IPS-NIHi11 (cell line): ENCODE measurements at regions not wholly inside any gene's neighbourhood (a gene's known extent, or its start where the extent isn't known, plus 50 kb on each side); places are given as distances from the start of the nearest gene placed in this dataset.

Source experiments
- DNase-seq: peaks from one replicate; pipeline ENCODE4 v3.0.0; 2012; ENCODE audit warnings: mixed read lengths, low spot score

DNA sequence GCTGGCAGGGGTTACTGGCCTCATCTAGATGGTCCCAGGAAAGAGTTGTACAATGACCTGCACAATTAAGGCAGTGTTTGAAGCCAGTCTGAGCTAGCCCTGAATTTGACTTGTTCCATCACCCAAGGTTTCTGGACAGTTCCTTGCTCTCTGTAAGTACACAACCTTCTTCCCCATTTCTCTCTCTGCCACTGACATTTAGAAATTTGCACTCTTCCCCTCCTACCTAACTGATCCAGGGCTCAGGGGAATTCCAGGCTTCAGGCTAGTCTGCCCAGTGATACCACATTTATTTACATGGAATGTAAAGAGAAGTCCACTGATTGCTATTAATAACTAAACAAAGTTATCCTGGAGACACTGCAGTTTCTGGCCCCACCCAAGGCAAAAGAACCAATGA is 139.0 kb upstream of the GPR26 start:
- no peak for DNase-seq

DNA sequence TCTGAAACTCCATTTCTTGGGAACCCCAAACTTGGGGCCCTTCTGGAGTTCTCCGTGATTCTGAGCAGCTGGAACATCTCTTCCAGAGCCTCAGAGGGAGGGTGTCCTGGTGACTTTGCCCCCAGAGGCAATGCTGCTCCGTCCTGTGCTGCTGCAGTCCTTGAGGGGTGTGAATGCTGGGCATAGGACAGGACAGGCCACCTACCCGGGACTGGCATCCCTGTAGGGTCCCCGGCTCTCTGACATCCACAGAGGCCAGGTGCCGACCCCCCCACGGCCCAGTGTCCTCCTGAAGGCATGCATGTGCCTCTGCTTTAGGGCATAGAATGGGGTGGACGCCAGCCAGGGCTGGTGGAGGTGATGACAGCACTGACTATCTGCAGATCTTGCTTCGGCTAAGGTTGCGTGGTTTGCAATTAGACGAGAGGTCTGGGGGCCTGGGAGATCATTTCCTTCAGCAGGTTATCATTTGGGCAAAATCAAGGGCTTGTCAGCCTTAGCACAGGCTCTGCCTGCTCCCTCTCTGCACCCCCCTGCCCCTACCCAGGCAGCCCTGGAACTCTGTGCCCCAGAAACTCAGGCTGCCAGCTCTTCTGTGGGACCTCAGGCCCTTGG is 136.9 kb upstream of the GPR26 start:
- DNase-seq, result no peak

DNA sequence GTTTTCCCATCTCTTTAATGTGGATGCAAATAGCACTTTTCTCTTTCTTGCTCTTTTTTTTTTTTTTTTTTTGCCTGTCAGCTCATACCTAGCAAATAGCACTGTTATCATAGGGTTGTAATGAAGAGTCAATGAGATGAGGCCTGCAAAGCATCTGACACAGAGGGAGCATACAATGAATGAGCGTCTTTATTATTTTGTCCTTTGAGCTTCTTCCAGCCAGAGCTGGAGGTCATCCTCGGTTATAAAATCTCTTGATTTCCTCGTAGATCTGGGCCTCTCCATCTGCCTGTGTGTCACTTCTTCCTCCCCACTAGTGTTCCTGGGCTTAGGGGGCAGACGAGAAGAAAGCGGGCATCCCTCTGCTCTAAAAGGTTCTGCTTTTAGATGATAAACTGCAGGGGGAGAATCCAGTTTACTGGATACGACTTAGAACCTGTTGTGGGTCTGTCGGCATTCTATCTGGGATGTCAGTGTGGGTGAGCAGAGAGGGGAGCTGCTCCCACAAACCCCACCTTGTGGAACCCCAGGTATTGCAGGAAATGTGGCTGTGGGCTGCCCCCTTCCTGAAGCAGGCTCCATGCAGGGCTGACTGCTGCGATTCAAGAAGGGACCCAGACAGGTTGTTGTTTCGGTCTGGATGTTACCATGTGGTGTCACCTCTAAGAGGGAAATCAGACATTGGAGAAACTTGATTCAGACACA is 135.8 kb upstream of the GPR26 start:
- DNase-seq, result peak; percentile 42

DNA sequence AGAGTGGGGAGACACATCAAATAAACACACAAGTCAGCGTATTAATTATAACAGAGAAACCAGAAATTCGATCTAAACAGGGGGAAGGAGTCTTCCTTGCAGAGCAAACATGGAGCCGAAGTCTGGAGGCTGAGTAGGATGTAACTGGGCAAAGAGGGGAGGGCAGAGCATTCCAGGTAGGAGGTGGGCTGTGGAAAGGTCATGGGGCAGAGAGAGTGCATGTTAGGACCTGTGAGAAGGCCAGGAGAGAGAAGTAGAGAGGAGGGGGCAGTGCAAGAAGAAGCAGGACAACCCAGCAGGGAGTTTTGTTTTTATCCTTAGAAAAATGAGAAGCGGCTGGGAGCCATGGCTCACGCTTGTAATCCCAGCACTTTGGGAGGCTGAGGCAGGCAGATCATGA is 130.8 kb upstream of the GPR26 start:
- no peak for DNase-seq

DNA sequence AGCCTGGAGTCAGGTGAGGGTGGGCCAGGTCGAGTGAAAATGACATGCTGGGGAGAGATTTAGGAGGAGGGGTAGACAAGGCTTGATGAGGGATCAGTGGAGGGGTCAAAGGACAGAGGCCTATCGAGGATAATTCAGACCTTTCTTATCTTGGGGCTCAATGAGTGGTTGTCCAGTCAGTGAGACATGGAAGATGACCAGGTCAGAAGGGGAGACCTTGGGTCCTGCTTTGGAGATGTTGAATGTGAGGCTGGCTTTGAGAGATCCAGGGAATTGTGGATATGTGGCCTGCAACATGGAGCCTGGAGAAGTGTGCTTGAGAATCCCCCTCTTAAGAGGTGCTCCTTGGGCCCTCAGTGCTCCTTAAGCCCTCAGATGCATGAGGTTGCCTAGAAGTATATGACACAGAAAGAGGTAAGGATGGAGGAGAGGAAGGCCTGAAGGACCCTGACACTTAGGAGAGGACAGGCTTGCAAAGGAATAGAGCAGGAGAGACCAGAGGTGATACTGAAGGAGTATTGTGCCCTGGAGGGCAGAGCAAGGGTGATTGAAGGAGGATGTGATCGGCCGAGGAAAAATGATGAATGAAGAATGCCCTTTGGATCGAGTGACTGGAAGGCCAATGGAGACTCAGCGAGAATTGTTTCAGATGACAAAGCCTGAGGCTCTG is 129.8 kb upstream of the GPR26 start:
- no peak for DNase-seq

DNA sequence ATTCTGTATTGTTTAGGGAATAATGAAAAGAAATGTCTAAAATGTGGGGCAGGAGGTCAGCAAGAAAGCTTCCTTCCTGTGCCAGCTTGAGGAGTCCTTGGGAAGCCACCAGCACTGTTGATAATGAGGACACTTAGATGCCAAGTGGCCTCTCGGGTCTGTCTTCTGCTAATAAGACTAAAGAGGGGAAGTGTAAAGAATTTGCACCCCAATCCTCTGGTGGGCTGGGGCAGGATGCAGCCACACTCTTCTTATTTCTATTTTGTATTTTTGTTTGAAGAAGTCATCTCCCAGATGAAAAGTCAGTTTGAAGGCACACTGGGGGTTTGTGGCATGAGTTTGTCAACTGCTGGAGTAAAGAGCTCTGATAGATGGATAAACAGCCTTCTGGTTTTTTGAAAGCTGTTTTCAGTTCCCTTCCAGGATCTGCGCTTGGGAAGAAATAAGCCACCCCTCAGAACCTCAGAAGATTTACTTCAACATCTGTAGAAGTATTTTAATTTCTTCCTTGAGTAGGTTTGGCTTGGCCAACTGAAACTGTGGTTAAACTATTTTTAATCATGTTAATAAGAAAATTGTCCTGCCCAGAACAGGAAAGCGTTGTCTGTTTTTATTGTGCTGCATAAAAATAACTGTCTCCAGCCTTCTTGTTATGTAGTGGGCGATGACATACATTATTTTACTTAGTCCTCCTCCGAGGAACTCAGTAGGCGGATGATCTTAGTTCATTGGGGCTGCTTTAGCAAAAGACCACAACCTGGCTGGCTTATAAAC is 128.8 kb upstream of the GPR26 start:
- DNase-seq, result no peak

DNA sequence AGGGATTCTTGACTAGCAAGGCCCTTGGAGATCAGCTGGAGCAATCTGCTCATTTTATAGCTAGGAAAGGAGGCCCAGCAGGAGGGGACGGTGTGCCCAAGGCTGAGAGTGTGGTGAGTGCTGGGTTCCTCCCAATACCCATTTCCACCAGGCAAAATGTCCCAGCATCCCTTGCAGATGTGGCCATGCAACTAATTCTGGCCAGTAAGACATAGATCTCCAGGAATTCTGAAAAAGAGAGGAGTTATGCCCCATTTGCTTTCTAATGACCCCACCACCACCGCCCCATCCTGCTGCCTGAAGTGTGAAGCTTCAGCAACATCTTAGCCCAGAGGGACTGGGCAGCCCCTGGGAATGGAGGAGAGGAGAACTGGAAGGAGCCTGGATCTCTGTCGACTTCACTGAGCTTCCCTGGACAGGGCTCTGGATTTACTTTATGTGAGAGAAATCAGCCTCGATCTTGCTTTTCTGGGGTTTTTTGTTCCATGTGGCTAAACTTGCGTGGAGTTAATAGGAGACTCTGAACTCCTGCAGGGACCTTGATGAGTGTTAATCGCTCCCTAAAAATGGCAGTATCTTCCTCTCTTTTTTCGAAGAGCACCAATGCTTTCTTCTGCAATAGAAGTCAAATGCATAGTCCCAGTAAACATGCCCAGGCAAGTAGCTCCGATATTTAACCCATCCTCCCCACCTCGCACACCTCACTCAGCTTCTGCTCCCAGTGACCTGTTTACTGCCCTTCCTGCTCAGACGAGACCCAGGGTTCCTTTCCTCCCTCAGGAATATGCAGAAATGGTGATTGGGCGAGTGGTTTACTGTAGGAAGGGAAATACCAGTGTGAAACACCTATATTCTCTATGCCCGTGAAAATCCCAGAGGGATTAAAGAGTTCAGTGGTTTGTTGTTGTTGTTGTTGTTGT is 127.5 kb upstream of the GPR26 start:
- DNase-seq, result no peak

DNA sequence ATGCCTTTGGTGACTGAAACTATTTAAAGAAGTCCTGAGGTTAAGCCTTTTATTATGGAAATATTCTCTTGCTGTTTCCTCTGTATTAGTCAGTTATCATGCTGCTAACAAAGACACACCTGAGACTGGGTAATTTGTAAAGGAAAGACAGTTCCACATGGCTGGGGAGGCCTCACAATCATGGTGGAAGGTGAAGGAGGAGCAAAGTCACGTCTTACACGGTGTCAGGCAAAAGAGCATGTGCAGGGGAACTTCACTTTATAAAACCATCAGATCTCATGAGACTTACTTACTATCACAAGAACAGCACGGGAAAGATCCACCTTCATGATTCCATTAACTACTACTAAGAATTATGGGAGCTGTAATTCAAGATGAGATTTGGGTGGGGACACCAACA is 121.2 kb upstream of the GPR26 start:
- no peak for DNase-seq

DNA sequence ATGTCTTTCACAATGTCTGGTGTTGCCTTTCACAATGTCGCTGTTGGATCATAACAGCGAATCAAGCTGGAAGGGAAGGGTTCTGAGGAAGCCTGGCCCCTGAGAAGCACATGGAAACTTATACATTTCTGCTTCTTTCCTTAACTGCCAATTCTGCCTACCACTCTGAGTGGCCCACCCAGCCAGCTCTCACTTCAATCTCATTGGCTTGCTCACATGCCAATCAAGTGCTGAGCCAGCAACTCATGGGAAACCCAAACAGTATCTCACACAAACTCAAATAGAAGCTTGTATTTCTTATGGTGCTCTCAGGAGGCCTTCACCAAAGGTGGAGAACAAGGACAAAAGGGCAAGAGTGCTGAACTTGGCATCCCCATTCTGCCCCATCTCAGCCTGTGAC is 117.4 kb upstream of the GPR26 start:
- DNase-seq, result peak; percentile 48

DNA sequence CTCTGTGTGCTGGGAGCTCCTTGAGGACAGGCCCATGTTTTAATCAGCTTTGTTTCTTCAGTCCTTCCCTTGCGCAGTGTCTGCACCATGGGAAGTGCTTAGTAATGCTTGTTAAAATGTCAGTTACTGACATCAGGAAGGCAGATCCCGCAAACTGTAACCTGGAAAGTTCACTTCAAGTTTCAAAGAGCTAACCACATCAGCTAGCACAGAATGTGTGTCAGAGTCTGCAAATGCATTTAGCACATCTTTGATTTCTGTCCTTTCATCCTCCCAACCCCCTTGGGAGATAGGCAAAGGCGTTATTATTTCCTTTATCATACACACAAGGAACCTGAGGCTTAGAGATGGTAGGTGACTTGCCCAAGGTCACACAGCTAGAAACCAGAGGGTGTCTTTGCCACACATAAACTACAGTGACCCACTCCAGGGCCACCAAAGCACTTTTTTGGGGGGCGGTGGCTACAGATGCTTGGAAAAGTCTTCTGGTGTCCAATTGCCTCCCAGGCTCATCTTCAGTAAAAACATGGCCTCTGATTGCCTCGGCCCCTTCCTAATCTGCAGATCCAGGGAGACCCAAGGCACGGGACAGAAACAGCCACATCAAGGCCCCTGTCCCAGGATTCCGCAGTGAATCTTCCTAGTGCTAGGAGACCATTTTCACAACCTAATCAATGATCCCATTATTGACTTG is 116.2 kb upstream of the GPR26 start:
- DNase-seq, result no peak

DNA sequence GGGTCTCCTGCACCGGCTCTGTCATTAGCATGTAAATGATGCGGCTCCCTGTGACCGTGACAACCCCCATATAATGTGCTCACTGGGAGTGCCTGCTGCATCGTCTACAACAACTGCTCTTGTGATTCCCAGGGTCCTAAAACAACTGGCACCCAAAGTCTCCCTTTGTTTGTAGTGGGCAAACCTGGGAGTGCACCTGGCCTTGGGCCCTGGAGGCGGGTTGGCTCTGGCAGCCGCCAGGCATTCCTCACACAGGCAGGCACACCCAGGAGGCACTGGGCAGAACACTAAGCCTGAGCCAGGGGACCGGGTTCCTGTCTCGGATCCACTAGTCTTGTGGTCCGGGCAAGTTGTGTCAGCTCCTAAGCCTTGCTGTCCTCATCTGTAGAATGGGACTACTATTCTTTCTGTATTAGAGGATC is 115.5 kb upstream of the GPR26 start:
- DNase-seq, result peak; percentile 46

DNA sequence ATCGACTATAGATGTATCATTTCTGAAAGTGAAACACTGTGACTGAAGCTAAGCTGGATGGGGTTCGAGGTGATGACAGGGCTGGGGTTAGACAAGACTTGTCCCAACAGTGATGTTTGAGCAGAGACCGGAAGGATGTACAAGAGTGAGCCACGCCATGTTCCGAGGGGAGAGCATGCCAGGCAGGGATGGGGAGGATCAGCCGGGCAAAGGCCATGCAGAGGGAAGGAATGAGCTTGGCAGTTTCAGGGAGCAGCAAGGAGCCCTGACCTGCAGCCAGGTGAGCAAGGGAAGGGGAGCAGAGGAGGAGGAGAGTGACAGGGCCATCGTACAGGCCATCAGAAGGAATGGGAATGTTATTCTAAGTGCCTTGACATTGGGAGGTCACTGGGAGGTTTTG is 114.9 kb upstream of the GPR26 start:
- DNase-seq, result no peak

DNA sequence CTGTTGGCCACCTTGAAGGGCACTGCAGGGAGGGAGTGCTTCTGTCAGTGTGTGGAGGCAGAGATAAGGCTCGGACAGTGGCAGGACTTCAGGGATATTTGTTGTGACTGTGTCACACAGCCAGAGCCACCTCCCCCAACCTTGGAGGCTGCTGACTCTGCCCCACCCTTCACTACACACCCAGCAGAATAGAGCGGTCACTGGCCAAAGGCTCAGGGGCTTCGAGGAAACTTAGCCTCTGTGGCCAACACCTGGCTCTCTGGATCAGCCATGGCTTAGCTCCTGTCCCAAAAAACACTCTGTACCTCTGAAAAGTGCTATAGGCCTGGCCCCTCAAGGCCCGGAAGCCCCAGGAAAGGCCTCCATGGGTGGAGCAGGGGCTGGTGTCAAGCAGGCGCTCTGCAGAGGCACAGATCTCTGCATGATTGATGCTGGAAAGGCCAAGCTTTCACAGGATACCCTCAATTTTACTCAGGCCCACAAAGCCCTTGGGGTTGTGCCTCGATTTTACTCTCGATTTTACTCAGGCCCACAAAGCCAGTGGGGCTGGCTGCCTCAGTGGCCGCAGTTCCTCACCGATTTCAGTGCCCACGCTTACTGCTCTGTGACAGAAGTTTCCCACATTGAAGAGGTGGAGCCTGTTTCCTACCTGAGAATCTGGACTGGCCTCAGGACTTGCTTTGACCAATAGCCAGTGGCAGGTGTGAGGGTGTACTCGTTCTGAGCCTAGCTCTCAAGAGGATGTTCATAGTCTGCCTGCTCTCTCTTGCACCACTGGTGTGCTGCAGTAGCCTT is 113.2 kb upstream of the GPR26 start:
- no peak for DNase-seq

DNA sequence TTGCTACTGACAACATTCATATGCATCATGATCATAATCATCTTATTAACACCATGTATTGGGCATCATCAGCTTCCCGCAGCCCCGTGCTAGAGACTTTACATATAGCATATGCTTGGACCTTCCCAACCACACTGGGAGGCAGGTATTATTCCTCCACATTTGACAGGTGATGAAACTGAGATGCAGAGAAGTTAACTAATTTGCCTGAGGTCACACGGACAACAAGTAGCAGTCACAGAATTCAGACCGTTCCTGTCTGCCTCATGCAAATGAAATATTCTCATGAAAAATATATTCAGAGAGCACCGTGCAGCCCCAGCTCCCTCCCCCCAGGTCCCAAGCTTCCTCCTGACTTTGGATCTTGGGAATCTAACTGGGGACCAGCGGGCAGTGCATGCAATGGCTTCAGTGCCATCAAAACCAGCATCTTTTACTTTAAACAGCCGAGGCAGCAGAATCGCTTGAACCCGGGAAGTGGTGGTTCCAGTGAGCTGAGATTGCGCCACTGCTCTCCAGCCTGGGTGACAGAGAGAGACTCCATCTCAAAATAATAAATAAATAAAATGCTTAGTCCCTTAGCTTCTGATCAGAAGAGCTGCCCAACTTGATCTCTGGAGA is 112.2 kb upstream of the GPR26 start:
- DNase-seq, result no peak

DNA sequence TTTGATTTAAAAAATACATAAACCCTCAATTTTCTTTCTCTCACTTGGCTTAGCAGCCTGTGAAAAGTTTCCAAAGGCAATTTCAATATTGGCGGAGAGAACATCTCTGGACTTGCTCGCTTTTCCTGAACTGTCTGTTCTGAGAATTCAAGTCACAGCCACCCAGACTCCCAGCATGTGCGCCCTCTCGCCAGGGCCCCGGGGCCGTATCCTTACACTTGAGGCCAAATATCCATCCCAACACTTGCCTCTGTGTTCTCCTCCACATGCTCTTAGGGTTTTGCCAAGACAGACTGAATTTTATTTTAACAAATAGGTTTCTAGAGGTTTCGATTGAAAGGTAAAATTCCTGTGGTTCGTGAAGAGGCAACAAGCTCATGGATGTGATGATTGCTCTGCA is 111.5 kb upstream of the GPR26 start:
- DNase-seq, result no peak

DNA sequence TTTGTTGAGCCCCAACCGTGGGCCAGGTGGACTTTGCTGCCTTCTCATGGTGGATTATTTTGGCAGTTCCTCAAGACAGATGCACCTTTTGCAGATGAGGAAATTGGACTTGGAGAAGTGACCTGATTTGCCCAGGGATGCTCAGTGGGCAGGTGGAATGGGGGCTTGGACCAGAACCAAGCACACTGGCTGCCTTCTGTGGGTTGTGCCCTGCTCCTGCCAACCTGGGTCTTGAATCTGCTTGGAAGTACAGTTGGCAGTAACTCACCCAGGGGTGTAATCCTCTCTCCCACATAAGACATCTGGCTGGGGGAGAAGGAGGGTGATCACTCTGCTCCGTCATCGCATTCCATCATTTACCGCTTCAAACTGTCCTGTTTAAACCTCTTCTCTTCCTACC is 110.5 kb upstream of the GPR26 start:
- no peak for DNase-seq

DNA sequence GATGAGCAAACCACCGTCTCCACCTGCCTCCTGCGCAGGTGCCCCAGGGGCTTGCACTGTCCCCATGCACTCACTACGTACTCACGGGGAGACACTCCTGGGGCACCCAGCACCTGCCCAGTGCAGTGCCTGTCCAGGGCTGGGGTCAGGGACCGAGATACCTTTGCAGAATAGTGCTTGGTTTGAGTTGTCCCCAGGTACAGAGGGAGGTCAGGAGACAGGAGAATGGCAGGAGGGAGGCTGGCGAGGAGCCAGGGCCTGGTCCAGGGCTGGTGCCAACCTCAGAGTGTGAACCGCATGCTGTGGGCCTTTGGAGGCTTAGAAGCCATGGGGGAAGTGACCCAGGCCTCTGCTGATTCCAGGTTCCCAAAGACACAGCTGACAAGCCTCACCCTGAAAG is 110.1 kb upstream of the GPR26 start:
- no peak for DNase-seq

DNA sequence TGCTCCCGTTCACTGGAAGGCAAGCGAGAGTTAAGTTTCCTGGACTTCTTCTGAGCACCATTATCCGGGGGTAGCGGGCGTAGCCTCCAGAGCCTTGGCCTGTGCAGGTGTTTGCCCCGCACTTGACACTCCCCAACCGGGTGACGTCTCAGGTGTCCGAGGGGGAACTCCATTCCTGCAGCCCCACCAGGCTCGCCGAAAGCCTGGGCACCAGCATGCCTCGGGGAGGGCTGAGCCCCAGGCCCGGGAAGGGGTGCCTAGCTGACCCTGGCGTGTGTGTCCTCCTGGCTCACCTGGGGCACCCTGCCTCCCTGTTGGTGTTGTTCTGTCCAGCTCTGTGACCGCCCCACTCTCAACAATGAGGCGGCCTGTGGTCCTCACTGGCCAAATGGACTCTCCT is 109.4 kb upstream of the GPR26 start:
- DNase-seq, result no peak

DNA sequence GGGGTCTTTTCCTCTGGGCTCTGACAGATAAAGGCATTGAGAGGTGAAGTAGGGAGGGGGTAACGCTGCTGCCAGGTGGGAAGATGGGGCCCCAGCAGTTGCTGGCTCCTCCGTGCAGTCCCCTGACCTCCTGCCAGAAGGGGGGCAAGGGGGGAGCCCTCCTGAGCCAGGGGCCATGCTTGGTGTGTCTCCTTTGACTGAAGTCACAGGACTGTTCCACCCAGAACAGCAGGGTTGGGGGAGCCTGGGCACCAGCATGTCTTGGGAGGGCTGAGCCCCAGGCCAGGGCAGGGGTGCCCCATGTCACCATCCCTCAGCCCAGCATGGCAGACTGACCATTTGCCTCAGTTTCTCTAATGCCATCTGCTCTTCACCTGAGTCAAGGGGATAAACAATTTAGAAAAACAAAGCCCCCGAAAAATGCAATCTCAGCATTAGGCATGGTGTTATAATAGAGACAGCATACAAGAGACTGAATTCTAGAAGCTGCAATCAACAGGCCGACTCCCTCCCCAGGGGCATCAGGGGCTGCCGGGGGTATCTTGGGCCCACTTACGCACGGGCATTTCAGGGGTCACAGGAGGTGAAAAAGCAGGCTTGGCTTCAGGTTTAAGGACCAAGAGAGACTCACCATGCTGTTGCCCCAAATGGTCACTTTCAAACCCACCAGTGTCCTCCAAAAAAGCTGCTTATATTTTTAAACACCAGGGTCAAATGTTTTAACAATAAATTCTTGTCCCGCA is 108.6 kb upstream of the GPR26 start:
- DNase-seq, result no peak
